Fibroblast of mammary gland (primary cell): ENCODE measurements at regions not wholly inside any gene's neighbourhood (a gene's known extent, or its start where the extent isn't known, plus 50 kb on each side); places are given as distances from the start of the nearest gene placed in this dataset.

ENCODE experiments used
- DNase-seq: peaks from one replicate; pipeline ENCODE4 v3.0.0-alpha.2; 2010; ENCODE audit warnings: low read depth
- H3K4me3 ChIP-seq: 2 replicates; pipeline ENCODE4 v1.5.1; 2011; ENCODE audit warnings: low read depth, mild to moderate bottlenecking, low read length, moderate library complexity; ENCODE audit not compliant: control insufficient read depth
- CTCF ChIP-seq: conservative IDR thresholded peaks from 2 replicates; pipeline ENCODE4 v1.5.1; 2011; ENCODE audit warnings: low read depth, low read length, inconsistent platforms; ENCODE audit not compliant: control insufficient read depth, insufficient read depth

DNA sequence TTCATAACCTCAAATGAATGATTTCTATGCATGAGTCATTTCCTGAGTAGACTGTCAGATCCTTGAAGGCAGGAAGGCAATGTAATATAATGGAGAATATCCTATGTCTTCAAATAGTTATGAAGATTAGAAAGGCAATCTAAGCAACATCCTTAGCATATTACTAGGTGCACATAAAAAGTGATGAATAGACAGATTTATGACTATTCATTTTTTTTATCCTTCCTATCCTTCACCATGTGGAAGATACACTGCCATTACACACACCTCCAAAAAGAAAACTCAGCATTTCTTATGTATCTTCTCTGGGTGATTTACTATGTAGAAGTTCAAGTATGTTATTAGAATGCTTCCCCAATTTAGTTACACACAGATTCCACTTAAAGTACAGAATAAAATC lies 126.4 kb upstream of the MAF start:
- no peak for TF ChIP-seq CTCF
- no peak for DNase-seq
- no peak overlapping the region for H3K4me3 ChIP-seq

GRCh38 chr16:79725051-79725450 lies 124.5 kb upstream of the MAF start:
- TF ChIP-seq CTCF = no peak
- H3K4me3 ChIP-seq = no peak overlapping the region
- no peak for DNase-seq

GRCh38 chr16:79723583-79724168 lies 123.1 kb upstream of the MAF start:
- no peak for DNase-seq
- TF ChIP-seq CTCF = no peak
- H3K4me3 ChIP-seq = no peak overlapping the region

DNA sequence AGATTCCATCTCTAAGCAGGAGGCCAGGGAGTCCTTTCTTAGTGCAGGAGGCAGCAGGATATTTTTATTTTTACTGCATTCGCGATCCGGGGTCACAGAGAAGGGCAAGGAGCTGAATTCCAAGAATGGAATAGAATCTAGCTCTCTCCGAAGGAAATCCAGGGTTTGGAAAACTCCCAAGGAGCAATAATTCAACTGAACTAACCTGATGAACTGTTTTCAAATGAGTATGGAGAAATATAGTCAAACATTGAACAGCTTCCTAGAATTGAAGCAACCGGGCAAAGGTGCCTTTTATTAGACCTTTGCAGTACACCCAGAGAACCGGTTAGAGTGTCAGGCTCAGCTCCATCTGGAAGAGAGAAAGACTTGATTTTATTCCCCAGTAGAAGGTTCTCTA lies 120.7 kb upstream of the MAF start:
- peak; percentile 2 for DNase-seq
- H3K4me3 ChIP-seq = no peak overlapping the region
- TF ChIP-seq CTCF = no peak

DNA sequence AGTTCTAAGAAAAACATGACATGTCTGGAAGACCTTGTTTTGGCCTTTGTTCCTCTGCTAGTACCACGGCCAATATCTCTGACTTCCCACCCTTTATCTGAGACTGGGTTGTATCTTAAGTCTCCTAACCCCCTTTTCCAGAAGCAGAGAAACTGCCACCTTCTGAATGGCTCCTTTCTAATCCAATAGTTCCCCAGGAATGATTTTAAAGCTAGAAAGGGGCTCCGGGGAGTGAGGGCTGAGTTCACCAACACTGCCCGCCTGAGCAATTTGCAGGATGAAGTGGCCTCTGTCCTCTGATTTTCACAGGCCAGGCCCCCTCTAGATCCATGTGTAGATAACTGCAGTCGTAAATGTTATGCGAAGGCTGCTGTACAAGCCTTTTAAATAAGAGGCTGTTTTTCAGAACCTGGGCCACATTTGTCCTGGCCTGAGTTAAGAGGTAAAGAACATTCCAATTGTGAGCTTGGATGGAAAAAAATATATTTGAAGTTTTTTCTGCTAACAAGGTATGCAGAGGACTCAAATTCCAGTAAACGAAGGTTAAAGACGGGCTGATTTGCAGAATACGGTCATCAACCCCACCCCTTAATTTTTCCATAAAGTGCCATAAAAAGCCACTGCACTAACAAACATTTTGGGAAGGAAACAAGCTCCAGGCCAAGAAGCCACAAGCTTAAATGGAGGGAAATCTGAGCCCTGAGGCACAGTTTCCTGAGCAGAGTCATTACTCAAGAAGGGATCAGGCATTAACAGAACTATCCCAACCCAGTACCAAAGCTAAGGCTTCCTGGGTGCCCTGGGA lies 117.0 kb upstream of the MAF start:
- H3K4me3 ChIP-seq = no peak overlapping the region
- no peak for DNase-seq
- TF ChIP-seq CTCF = no peak

- H3K4me3 ChIP-seq = no peak overlapping the region
- no peak for TF ChIP-seq CTCF
- DNase-seq = no peak
These were observed 116.3 kb upstream of the MAF start for GRCh38 chr16:79716645-79717332.
